Thymus (tissue), 11 donors: ENCODE measurements at regions not wholly inside any gene's neighbourhood (a gene's known extent, or its start where the extent isn't known, plus 50 kb on each side); places are given as distances from the start of the nearest gene placed in this dataset.
A peak's percentile ranks its signal among the peaks of the same experiment; 100 is the strongest.

Experiments used
- DNase-seq, 9 donors: peaks; one replicate each; pipeline ENCODE4 v3.0.0-alpha.2; 2013; ENCODE audit warnings: low spot score in 9 of 9, low read depth in 6 of 9, missing footprints in 1 of 9
- H3K27ac ChIP-seq, 2 donors: one replicate each; pipeline ENCODE4 v1.5.1; 2013; ENCODE audit warnings: control low read depth in 1 of 2, low read depth in 1 of 2, low read length in 1 of 2, mild to moderate bottlenecking in 1 of 2, moderate library complexity in 1 of 2
- H3K27me3 ChIP-seq, 2 donors: one replicate each; pipeline ENCODE4 v1.5.1; 2013; ENCODE audit warnings: low read length in 1 of 2; ENCODE audit not compliant: control insufficient read depth in 2 of 2, insufficient read depth in 1 of 2
- H3K36me3 ChIP-seq, 2 donors: one replicate each; pipeline ENCODE4 v1.5.1; 2013; ENCODE audit warnings: low read length in 1 of 2, mild to moderate bottlenecking in 1 of 2, moderate library complexity in 1 of 2; ENCODE audit not compliant: control insufficient read depth in 2 of 2, insufficient read depth in 2 of 2
- H3K4me1 ChIP-seq, 2 donors: one replicate each; pipeline ENCODE4 v1.5.1; 2013; ENCODE audit warnings: low read length in 2 of 2; ENCODE audit not compliant: control insufficient read depth in 2 of 2, insufficient read depth in 2 of 2
- H3K4me3 ChIP-seq, 2 donors: one replicate each; pipeline ENCODE4 v1.5.1; 2013; ENCODE audit warnings: low read length in 2 of 2, control low read depth in 1 of 2, mild to moderate bottlenecking in 1 of 2
- H3K9me3 ChIP-seq, 2 donors: one replicate each; pipeline ENCODE4 v1.5.1; 2013; ENCODE audit warnings: low read length in 1 of 2, mild to moderate bottlenecking in 1 of 2; ENCODE audit not compliant: control insufficient read depth in 2 of 2, insufficient read depth in 1 of 2
- WGBS: extraction: QIAGEN DNeasy Blood & Tissue Kit; methylation state at CpG from one replicate; pipeline ENCODE4 v1.1.7; 2013; 5-methylcytosine and 5-hydroxymethylcytosine counted together
- donor health status: healthy.

GRCh38 chr1:119290297-119290696, 78.3 kb upstream of the HAO2 start:
- H3K27me3 ChIP-seq: no peaks in the 10 kb centered on the region
- no peak for DNase-seq
- no peaks in the 10 kb centered on the region for H3K9me3 ChIP-seq
- H3K4me1 ChIP-seq: no peaks in the 10 kb centered on the region
- H3K36me3 ChIP-seq: no peaks in the 10 kb centered on the region
- WGBS: 95% methylated on average over 4 of the region's 4 CpGs
- no peak overlapping the region for H3K4me3 ChIP-seq
- H3K27ac ChIP-seq: no peak overlapping the region

- Histone ChIP-seq H3K9me3 (no peaks in the 10 kb centered on the region), H3K27me3 (no peaks in the 10 kb centered on the region), H3K27ac (no peak overlapping the region), H3K4me1 (no peaks in the 10 kb centered on the region), H3K4me3 (no peak overlapping the region), H3K36me3 (no peaks in the 10 kb centered on the region)
- DNase-seq: no peak
- 70% methylated on average over 2 of the region's 2 CpGs for WGBS
Observed at GRCh38 chr1:119291611-119292206, 76.9 kb upstream of the HAO2 start.

- H3K9me3 ChIP-seq: no peaks in the 10 kb centered on the region
- no peaks in the 10 kb centered on the region for H3K4me1 ChIP-seq
- WGBS: 93% methylated on average over 3 of the region's 3 CpGs
Observed at GRCh38 chr1:119293797-119294196, 74.8 kb upstream of the HAO2 start.

GRCh38 chr1:119294199-119294598, 74.4 kb upstream of the HAO2 start:
- H3K4me3 ChIP-seq: no peak overlapping the region
- no peaks in the 10 kb centered on the region for H3K27me3 ChIP-seq
- H3K9me3 ChIP-seq: no peaks in the 10 kb centered on the region
- no peak overlapping the region for H3K27ac ChIP-seq
- DNase-seq: no peak
- H3K4me1 ChIP-seq: no peaks in the 10 kb centered on the region
- H3K36me3 ChIP-seq: no peaks in the 10 kb centered on the region
- WGBS: 80% methylated on average over 3 of the region's 3 CpGs

More at GRCh38 chr1:119293797-119294196, 74.8 kb upstream of the HAO2 start:
- no peaks in the 10 kb centered on the region for H3K27me3 ChIP-seq
- H3K4me3 ChIP-seq: no peak overlapping the region
- H3K36me3 ChIP-seq: no peaks in the 10 kb centered on the region
- H3K27ac ChIP-seq: no peak overlapping the region
- no peak for DNase-seq

GRCh38 chr1:119294722-119295121, 73.9 kb upstream of the HAO2 start:
- Histone ChIP-seq H3K9me3 (no peaks in the 10 kb centered on the region), H3K27me3 (no peaks in the 10 kb centered on the region), H3K4me3 (no peak overlapping the region), H3K4me1 (no peaks in the 10 kb centered on the region), H3K36me3 (no peaks in the 10 kb centered on the region), H3K27ac (no peak overlapping the region)
- 7% methylated on average over 2 of the region's 2 CpGs for WGBS
- peak in 3 of 9 donors; percentile 3 to 44 (median 10) for DNase-seq

- Histone ChIP-seq H3K36me3 (no peaks in the 10 kb centered on the region), H3K27ac (no peak overlapping the region), H3K4me1 (no peaks in the 10 kb centered on the region), H3K27me3 (no peaks in the 10 kb centered on the region), H3K9me3 (no peaks in the 10 kb centered on the region), H3K4me3 (no peak overlapping the region)
- no peak for DNase-seq
Observed at GRCh38 chr1:119298687-119299303, 69.8 kb upstream of the HAO2 start.

- 94% methylated on average over 3 of the region's 3 CpGs for WGBS
- no peak overlapping the region for H3K4me3 ChIP-seq
- no peak for DNase-seq
Observed at GRCh38 chr1:119302011-119302410, 66.6 kb upstream of the HAO2 start.

GRCh38 chr1:119308130-119308700, 60.4 kb upstream of the HAO2 start:
- Histone ChIP-seq H3K4me1 (no peaks in the 10 kb centered on the region), H3K4me3 (no peak overlapping the region), H3K36me3 (no peaks in the 10 kb centered on the region), H3K27ac (no peak overlapping the region), H3K9me3 (no peaks in the 10 kb centered on the region), H3K27me3 (no peaks in the 10 kb centered on the region)
- no peak for DNase-seq
- WGBS: 23% methylated on average over 3 of the region's 3 CpGs

More at GRCh38 chr1:119302011-119302410, 66.6 kb upstream of the HAO2 start:
- Histone ChIP-seq H3K4me1 (no peaks in the 10 kb centered on the region), H3K9me3 (no peaks in the 10 kb centered on the region), H3K27ac (no peak overlapping the region), H3K27me3 (no peaks in the 10 kb centered on the region), H3K36me3 (no peaks in the 10 kb centered on the region)

- no peak for DNase-seq
- Histone ChIP-seq H3K27ac (no peak overlapping the region), H3K27me3 (no peaks in the 10 kb centered on the region), H3K36me3 (no peaks in the 10 kb centered on the region), H3K4me3 (no peak overlapping the region), H3K4me1 (no peaks in the 10 kb centered on the region), H3K9me3 (no peaks in the 10 kb centered on the region)
- WGBS: 92% methylated on average over 2 of the region's 2 CpGs
Observed at GRCh38 chr1:119308806-119309205, 59.8 kb upstream of the HAO2 start.
